ENCODE measurements at regions not wholly inside any gene's neighbourhood (a gene's known extent, or its start where the extent isn't known, plus 50 kb on each side); places are given as distances from the start of the nearest gene placed in this dataset.
"Not testable (repeated sequence)": the region's sequence is repeated elsewhere in the genome, so short reads cannot be mapped to it uniquely, and the experiment has no call there.

- H3K4me3 ChIP-seq (ENCODE audit: low read depth, low read length) = no peak overlapping the region
- no peak for DNase-seq (ENCODE audit: low read depth)
Measured at GRCh38 chr17:43316522-43317142, 82.2 kb upstream of the ARL4D start.

- no peak for DNase-seq (ENCODE audit: low read depth)
- H3K4me3 ChIP-seq (ENCODE audit: low read depth, low read length) = no peak overlapping the region
Measured at GRCh38 chr17:43315858-43316521, 82.2 kb upstream of the RNU2-1 start.

GRCh38 chr17:43315369-43315768, 81.6 kb upstream of the RNU2-1 start:
- no peak for DNase-seq (ENCODE audit: low read depth)
- no peak overlapping the region for H3K4me3 ChIP-seq (ENCODE audit: low read depth, low read length)

- H3K4me3 ChIP-seq (ENCODE audit: low read depth, low read length) = no peak overlapping the region
- DNase-seq (ENCODE audit: low read depth) = no peak
Measured at GRCh38 chr17:43314611-43315011, 80.8 kb upstream of the RNU2-1 start.

GRCh38 chr17:43312011-43312410, 78.2 kb upstream of the RNU2-1 start:
- DNase-seq (ENCODE audit: low read depth) = no peak
- H3K4me3 ChIP-seq (ENCODE audit: low read depth, low read length) = no peak overlapping the region

- DNase-seq (ENCODE audit: low read depth) = no peak
- no peak overlapping the region for H3K4me3 ChIP-seq (ENCODE audit: low read depth, low read length)
Measured at GRCh38 chr17:43309505-43310332, 75.9 kb upstream of the RNU2-1 start.

GRCh38 chr17:43308999-43309398, 75.2 kb upstream of the RNU2-1 start:
- DNase-seq (ENCODE audit: low read depth) = no peak
- H3K4me3 ChIP-seq (ENCODE audit: low read depth, low read length) = no peak overlapping the region

GRCh38 chr17:43304792-43305191, 71.0 kb upstream of the RNU2-1 start:
- DNase-seq (ENCODE audit: low read depth); H3K4me3 ChIP-seq (ENCODE audit: low read depth, low read length): not testable (repeated sequence)

GRCh38 chr17:43303049-43303448, 69.3 kb upstream of the RNU2-1 start:
- DNase-seq (ENCODE audit: low read depth); H3K4me3 ChIP-seq (ENCODE audit: low read depth, low read length): not testable (repeated sequence)

GRCh38 chr17:43299300-43300076, 65.7 kb upstream of the RNU2-1 start:
- DNase-seq (ENCODE audit: low read depth); H3K4me3 ChIP-seq (ENCODE audit: low read depth, low read length): not testable (repeated sequence)

- H3K4me3 ChIP-seq (ENCODE audit: low read depth, low read length); DNase-seq (ENCODE audit: low read depth): not testable (repeated sequence)
Measured at GRCh38 chr17:43289670-43290069, 55.9 kb upstream of the RNU2-1 start.

GRCh38 chr17:43283606-43284005, 49.8 kb upstream of the RNU2-1 start:
- not testable (repeated sequence) for DNase-seq (ENCODE audit: low read depth); H3K4me3 ChIP-seq (ENCODE audit: low read depth, low read length)
